GM03348 (cell line): ENCODE measurements at regions not wholly inside any gene's neighbourhood (a gene's known extent, or its start where the extent isn't known, plus 50 kb on each side); places are given as distances from the start of the nearest gene placed in this dataset.
"Not testable (repeated sequence)": the region's sequence is repeated elsewhere in the genome, so short reads cannot be mapped to it uniquely, and the experiment has no call there.

ENCODE experiments used
- DNase-seq: peaks from one replicate; pipeline ENCODE4 v3.0.0; 2012; ENCODE audit warnings: low spot score

DNA sequence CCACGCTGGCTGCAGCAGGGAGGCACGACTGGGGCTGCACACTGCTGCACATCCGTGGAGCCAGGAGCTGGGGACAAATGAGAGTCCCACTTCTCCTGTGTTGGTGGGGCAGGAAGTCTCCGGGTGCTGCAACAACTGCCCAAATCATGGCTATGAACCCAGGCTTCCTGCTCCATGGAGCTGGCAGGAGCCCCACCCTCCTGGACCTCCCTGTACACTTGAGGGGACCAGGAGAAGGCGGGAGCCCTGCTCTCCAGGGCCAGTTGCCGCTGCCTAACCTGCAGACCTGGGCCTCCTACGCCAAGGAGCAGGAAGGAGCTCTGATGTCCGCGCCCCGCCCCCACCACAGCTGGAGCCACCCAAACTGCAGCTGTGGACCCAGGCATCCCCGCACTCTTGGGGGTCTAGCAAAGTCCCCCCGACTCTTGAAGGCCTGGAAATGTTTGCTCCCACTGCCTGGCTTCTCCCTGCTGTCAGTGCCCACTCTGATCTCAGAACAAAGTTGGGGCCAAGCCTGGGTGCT, 752.1 kb upstream of the PCDH20 start:
- DNase-seq = peak; percentile 5

DNA sequence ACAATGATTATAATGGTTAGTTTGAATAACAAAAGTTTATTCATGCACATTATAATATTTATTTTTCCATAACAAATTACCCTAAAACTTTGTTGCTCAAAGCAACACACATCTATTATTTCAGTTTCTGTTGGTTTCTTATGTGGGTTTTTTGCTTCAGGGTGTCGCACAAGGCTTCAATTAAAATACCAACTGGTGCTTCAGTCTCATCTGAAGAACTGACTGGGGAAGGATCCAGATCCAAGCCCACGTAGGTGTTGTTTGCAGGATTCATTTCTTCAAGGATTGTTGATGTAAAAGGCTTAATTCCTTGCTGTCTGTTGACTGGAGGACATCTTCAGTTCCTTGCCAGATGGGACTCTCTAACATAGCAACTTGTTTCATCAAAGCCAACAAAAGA, 747.2 kb upstream of the PCDH20 start:
- no peak for DNase-seq

DNA sequence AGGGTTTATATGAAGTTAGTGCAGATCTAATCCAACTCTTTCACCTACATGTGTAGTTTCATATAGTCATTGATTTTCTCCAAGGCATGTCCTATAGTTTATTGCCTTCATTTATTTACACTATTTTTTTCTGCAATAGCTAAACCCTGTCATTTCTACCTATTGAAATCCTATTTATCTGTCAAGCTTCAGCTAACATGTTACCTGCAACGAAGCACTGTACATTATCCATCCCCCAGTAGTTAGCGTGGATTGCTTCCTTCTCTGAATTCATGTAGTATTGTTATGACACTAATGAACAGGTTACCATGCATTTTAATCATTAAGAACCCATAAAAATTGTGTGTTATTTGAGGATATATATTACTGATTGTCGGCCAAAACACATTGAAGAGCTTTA, 742.9 kb upstream of the PCDH20 start:
- no peak for DNase-seq

DNA sequence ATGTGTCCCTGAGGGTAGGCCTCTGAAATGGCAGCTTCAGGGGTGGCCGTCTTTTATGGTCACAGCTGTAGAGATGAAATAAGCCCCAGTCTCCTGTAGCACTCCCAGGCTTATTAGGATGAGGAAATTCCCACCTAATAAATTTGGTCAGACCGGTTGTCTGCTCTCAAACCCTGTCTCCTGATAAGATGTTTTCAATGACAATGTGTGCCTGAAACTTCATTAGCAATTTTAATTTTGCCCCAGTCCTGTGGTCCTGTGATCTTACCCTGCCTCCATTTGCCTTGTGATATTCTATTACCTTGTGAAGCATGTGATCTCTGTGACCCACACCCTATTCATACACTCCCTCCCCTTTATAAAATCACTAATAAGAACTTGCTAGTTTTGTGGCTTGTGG, 736.1 kb upstream of the PCDH20 start:
- not testable (repeated sequence) for DNase-seq

DNA sequence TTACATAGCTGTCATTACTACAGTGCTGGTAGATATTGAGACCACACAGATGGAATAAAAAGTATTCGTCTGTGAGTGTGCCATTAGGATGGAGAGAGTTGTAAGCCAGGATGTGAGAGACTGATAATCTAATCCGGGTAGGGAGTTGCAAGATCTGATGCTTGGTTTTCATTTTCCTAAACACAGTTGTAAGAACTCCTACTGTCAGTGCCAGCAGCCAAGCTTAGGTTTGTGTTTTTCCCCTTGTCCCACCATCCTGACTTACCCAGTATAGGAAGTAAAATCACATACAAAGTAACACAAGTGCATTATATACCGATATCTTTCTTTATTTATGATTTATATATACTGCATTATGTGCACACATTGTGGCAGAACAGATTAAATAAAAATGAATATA, 726.4 kb upstream of the PCDH20 start:
- no peak for DNase-seq

DNA sequence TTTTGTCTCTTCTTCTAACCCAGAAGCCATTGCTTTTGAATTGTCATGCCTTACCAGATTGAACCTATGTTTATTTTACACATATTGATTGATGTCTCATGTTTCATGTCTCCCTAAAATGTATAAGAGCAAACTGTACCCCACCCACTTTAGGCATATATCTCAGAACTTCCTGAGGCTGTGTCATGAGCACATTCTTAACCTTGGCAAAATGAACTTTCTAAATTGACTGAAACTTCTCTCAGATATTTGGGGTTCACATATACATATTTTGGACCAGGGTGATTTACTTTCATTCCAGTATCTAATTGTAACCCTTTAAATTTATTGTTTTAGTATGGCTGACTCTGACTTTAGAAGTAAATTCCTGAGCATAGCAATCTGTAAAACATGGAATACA, 723.9 kb upstream of the PCDH20 start:
- DNase-seq = no peak

DNA sequence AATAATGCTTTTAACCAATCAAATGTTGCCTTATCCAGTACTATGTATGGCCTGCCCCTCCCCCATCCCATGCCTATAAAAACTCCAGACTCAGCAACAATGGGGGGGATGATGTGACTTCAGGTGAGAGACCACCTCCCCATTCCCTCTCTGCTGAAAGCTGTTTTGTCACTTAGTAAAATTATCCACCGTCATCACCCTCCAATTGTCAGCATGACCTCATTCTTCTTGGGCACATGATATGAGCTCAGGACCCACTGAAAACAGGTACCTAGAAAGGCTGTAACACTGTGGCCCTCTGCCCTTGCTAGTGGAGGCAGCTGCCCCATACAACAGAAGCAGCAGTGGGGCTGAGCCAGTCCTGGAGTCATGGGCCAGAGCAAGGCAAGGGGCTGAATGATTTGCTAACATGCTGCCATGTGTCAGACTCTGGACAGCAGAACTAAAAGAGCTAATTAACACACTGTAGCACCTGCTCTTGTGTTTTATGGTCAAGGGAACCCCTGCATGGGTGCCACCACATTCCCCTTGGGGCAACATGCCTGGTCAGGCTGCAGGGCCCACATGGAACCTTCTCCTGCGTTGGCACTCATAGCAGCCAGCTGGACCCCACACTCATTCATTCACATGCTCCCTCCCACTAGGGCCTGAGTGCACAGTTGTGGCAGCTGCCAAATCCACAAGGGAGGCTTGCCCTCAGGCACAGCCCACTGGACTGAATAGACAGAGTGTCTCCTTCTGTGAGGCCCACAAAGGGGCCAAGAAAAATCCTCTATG, 722.2 kb upstream of the PCDH20 start:
- no peak for DNase-seq

DNA sequence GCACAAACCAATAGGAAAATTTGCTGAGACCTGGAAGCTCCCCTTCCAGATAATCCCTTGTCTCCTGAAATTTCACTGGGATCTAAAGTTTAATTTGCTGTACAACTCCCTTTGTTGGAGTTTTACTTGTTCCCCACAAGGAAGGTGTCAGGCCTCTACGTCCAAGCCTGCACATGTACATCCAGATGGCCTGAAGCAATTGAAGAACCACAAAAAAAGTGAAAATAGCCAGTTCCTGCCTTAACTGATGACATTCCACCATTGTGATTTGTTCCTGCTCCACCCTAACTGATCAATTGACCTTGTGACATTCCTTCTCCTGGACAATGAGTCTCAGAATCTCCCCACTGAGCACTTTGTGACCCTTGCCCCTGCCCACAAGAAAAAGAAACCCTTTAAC, 716.0 kb upstream of the PCDH20 start:
- no peak for DNase-seq

DNA sequence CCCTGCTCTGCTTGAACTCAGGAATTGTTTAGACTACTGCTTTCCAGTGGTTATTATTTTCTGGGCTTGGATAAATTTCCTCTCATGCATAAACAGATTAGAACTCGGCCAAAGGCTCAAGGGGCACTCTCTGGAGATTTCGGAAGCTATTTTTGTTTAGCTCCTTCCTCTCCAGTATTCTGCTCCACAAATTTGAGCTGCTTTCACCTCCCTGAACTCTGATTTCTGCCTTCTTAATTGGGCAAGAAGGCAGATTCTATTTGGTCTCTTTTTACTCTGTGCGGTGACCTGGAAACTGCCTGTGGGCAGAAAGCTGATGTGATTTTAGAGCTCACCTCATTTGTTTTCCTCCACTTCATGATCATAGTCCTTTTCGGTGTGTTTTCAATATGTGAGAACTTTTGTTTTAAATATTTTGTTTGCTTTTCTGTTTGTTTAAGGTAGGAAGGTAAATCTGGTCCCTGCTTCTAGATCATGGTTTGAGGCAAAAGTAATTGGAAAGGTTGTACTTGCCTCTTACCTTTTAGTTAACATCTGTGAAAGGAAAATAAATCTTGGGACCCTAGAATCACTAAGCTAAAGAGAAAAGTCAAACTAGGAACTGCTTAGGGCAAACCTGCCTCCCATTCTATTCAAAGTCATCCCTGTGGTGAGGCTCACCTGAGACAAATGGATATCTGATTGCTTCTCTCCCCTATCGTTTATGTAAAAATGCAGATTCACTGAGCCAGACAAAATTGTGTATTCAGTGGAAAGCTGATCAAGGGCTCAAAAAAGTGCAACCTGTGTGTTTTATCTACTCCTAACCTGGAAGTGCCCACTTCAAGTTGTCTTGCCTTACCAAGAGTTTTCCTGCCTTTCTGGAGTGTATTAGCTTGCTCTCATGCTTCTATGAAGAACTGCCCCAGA, 714.7 kb upstream of the PCDH20 start:
- DNase-seq = no peak

DNA sequence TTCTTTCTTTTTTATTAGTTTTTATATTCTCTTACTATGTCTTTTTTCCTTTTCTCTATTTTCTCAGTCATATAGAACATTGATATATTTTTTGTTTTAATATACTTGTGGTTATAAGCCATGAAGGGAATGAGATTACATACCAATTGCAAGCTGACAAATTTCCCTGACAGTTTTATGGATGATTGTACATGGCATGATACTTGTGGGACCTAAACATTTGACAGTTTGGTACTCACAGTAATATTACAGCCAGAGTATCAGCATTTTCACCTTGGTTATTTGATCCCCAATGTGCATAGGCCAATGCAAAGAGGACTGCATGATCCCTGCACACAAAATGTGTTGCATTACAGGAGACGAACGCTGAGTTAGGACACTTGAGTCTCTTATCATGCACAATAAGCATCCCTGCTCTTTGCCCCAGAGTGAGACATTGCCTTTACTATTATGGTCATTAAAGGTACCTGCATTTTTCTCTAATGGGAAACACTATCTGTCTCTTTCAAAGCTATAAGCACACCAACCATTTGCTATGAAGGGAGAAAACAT, 713.4 kb upstream of the PCDH20 start:
- DNase-seq = no peak

DNA sequence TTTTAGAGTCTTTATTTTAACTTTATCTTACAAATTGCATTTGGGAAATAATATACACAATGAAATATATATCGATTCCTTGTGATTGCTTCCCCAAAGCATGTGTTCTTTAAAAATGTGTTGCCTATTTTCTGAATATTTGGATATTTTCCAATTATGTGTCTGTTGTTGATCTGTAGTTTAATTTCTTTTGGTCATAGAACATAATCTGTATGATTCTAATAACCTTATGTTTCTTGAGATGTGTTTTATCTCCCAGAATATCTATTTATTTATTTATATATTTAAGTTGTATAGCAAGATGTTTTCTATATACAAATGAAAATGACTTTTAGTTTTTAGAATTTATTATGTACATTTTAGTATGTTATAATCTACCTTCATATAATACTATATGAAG, 710.8 kb upstream of the PCDH20 start:
- no peak for DNase-seq

DNA sequence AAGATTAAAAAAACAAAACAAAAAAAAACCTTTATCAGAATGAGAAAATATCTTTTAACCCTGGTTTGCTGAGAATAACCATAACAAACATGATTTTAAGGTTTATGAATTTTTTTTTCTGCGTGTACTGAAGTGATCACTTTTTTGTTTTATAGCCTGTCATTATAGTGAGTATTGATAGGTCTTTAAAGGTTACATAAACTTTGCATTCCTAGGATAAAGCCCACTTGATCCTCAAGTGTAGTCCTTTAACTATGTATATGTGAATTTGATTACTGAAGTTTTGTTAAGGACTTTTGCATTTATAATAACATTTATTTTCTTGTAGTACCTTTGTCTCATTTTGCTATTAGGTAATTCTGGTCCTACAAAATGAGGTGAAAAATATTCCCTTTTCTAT, 709.8 kb upstream of the PCDH20 start:
- DNase-seq = no peak

DNA sequence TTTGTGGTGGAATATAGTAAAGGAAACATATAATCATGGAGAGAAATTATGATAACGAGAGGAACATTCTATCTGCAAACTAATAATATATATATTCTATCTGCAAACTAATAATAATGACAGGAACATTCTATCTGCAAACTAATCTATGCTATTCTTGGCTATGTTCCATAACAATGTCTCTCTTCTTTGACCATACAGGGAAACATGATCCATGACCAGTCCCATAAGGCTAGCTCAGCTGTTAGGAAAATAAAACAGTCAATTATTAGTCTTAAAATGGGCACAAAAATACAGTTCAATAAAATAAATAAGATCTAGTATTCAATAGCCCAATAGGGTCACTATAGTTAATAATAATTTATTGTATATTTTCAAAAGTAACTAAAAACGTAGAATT, 707.8 kb upstream of the PCDH20 start:
- DNase-seq = no peak

DNA sequence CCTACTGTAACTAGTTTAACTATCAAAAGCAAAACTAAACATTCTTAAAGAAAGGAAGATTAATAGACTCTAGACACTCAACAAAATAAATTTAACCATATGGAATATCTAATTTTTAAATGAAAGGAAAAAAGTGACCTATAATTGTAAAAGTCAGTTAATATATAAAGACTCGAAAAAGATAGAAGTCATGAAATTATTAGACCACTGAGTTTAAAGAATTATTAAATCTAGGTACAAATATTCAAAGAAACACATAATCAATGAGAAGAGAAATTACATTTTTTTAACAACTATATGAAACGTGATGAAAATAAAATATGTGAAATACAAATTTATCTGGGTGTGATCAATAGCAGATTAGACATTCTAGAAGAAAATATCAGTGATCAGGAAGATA, 706.8 kb upstream of the PCDH20 start:
- DNase-seq = no peak

DNA sequence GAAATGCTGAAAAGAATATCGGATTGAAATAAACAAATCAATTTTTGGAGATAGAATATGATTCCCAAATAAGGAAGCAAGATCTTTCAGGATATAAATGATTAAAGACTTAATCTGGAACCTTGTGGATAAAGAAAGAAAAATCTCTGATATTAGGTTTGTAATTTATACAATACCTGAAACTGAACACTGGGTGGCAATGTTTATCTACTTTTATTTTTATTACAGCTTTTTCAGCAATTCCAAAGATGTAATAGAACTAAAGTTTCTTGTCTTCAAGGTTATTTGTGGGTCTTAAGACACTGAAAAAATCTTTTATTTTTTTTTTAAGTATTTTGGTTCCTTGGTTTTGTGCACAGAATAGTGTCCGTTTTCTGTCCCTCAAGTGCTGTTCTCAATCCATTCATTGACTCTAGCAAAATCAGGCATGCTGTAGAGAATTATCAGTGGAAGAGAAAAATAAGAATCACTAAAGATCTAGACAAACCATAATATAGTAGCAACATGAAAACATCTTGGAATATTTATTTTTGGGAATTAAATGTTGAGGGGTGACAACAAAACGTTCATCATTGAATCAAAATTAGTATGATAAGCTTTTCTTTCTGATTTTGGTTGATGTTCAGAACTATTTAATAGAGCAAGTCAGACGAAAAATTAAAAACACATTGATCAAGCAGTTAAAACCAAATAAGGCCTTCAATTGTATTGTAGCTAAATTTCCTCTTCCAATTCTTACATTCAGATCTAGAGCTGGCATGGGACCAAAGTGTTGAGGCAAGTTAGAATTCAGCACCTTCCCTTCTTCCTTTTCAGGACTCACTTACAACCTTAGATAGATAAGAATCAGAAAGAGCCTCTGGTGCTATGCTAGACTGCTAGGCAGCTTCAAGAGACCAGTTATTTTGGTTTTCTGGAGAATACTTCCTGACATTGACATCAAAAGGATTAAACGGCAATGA, 704.4 kb upstream of the PCDH20 start:
- peak; percentile 34 for DNase-seq

DNA sequence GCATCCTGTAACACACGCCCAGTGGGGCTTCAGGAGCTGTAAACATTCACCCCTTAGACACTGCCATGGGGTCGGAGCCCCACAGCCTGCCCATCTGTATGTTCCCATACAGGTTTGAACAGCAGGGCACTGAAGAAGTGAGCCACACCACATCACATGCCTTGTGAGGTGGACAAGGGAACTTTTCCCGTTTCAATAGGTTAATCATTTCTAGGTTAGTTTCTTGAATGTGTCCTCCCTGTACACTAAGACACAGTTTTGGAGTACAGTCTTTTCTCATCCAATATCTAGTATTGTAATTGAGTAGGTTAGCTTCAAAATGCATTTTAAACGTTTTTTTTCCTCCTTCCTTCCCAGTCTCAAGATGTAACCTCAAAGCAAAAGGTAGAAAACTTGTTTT, 700.2 kb upstream of the PCDH20 start:
- no peak for DNase-seq

DNA sequence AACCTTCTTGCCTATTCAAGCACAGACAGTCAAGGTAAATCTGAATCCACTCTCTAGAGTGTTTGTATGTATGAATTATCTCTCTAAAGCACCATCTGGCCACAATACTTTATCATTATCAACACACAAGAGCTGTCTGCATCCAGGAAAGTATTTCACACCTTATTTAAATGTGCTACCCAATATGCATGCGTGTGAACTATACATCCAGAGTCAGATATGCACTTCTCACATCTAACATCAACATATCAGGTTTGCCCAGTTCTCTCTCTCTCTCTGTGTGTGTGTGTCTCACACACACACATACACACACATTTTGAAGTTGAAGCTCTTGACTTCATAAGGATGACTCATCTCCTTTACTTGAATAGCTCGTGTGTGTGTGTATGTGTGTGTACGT, 697.5 kb upstream of the PCDH20 start:
- DNase-seq = no peak

DNA sequence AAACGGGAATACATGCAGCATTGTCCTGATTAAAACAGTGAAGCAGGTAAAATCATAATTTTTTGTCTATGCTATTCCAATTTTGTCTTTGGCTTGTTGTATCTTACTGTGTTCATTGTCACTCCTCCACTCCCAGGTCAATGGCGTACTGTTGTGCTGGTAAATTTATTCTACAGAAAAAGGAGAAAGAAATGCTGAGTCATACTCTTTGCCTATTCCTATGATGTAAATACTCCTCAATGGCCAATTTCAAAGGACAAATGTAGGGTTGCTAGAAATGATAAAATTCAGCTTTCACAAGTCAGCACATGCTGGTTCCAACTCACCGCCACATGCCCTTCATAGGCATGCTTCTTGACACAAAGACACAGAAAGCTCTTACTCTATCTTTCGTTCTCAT, 694.4 kb upstream of the PCDH20 start:
- DNase-seq = no peak

DNA sequence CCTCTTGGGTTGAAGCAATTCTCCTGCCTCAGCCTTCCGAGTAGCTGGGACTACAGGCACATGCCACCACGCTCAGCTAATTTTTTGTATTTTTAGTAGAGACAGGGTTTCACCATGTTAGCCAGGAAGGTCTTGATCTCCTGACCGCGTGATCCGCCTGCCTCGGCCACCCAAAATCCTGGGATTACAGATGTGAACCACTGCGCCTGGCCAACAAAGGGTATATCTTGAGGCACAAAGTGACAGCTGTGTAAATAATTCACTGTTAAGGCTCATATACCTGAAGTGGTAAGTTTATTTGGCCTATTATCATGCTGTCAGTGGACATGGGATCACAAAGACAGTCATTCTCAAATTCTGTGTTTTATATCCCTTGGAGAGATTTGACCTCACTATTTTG, 688.5 kb upstream of the PCDH20 start:
- not testable (repeated sequence) for DNase-seq

DNA sequence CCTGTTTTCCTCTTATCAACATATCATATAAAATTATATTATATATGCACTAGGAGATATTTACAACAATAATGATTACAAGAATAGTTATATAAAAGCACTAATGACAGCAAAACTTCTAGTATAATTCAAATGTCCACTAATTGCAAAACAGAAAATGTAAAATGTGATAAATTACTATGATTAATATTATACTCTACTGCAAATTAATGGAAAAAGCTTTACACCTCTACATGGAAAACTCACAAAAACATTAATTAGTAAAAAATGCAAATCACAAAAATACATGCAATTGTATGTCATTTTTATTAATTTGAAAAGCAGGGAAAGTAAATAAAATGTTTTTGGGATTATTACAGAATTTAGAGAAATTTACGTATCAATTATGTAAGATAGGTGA, 681.0 kb upstream of the PCDH20 start:
- DNase-seq = no peak

DNA sequence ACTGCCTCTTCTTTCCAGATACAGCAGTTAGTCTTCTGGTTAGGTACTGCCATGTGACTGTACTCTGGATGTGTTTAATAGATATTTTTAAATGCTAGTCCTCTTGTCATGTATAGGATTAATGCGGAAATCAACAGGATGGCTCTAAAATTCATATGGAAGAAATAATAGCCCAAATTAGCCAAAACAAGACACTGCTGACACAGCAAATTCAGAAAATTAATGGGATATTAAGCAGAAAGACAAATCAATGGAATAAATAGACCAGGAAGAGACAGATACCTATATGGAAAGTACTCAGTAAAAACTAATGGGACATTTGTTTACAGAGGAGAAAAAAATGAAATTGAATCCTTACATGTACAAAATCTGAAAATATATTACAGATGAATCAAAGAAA, 679.3 kb upstream of the PCDH20 start:
- DNase-seq = no peak
